ENCODE measurements at regions not wholly inside any gene's neighbourhood (a gene's known extent, or its start where the extent isn't known, plus 50 kb on each side); places are given as distances from the start of the nearest gene placed in this dataset.
"Not testable (repeated sequence)": the region's sequence is repeated elsewhere in the genome, so short reads cannot be mapped to it uniquely, and the experiment has no call there.

DNA sequence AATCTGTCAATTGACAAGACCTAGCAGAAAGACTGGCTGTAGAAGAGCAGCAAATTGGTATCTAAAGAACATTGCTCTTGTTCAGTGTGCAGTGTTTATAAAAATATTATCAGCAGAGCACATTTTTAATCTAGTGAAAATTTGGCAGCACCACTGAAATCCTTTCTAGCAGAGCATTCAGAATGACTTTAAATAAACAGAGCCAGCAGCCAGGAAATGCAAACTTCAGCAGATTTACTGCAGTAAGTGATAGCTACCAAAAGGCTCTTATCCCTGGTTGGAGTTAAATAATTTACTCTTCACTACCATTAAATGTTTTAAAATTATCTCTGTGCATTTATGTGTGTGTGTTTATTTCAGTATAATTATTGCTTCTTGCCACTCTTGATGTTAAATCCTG is 590.9 kb upstream of the CITED2 start:
- no peak for DNase-seq

DNA sequence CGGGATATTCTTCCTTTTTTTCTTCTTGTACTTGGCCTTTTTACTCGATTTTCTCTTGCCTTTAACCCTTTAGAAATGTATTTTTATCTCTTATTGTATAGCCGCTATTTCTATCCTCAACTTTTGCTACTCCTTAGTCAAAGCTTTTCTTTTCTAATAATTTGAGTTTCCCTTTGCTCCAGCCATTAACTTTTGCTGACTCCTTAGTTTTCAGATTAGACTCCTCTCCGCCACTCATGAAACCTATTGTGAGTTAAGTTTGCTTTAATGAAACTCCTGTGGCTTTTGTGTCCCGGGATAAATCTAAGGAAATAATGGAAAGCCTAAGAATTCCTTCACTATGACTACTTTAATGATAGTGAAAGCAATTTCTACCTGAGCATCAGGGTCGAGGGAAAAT is 590.3 kb upstream of the CITED2 start:
- no peak for DNase-seq

DNA sequence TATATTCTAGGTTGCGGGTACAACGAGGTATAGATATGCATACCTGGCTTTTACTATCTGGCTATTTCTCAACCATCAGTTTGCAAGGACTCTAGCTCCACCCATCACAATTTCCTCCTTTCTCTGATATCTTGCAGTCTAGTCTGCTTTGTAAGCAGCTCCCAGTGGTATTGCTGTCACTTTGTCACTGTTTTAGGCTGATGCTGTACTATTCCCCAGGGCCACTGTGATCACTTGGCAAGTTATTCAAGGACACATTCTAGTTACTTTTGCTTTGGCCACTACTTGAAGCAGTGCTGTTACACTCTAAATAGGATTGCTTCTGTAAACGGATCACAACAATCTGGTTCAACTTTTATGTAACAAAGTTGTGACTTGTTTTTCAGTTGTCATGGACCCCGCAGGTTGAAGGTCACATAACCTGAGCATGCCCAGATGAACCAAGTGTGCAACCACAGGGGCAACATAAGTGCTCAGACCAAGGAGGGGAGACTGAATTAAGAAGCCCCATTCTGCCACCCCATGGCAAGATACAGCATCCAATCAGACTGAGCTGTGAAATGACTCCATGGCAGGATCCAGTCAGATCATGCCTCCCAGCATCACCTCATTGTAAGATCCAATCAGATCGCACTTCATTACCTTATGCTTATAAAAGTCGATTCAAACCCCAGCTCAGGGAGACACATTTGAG is 588.4 kb upstream of the CITED2 start:
- no peak for DNase-seq

- no peak for DNase-seq
Measured at GRCh38 chr6:139961190-139961589, 586.7 kb upstream of the CITED2 start.

- no peak for DNase-seq
Measured at GRCh38 chr6:139960671-139961070, 586.2 kb upstream of the CITED2 start.

GRCh38 chr6:139955366-139956155 is 581.1 kb upstream of the CITED2 start:
- peak; percentile 15 for DNase-seq

- no peak for DNase-seq
Measured at GRCh38 chr6:139954463-139955071, 580.1 kb upstream of the CITED2 start.

DNA sequence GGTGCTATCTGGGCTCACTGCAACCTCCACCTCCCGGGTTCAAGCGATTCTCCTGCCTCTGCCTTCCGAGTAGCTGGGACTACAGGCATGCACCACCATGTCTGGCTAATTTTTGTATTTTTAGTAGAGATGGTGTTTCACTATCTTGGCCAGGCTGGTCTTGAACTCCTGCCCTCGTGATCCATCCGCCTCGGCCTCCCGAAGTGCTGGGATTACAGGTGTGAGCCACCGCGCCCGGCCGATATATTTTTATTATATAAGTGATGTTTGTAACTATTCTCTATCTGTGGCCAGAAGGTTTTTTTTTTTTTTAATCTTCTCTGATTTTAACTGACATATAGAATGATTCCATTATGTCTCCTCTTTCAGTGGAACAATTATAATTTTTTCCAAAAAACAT is 579.3 kb upstream of the CITED2 start:
- DNase-seq, result not testable (repeated sequence)

GRCh38 chr6:139951172-139951571 is 576.7 kb upstream of the CITED2 start:
- DNase-seq, result no peak

DNA sequence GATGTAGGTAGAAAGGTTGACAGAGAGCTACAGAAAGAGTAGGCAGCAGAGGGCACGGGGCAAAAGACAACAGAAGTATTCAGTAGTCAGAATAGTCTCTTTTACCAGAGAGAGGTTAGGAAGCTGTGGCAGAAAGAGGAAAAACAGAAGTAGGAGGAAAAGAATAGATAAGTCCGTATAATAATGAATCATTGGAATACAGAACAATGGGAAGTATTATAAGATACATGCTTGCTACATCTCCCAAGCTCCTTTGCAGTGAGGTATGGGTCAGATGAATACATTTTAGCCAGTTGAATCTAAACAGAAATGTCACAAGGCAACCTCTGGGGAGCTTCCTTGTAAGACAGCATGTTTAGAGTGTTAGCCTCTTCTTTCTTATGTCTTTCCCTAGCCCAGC is 570.5 kb upstream of the CITED2 start:
- DNase-seq, result no peak

- DNase-seq, result no peak
Measured at GRCh38 chr6:139944131-139944530, 569.7 kb upstream of the CITED2 start.

DNA sequence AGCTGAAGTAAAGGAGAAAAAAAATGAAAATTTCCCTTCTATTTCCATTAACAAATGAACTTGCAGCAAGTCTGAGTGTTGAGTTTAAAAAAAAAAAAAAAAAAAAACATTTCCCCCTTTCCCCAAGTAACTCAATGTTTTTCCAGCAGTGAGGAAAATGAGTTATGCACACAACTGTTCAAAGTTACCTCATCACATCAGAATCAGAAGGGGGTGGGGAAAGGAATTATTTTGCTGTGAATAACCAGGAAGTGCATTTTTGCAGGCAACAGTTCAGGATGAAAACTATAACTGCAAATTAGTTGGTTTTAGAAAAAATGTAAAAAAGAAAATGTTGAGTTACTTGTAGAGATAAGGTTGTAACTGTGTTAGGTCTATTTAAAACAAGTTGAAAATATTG is 568.9 kb upstream of the CITED2 start:
- DNase-seq, result no peak

- no peak for DNase-seq
Measured at GRCh38 chr6:139942331-139942730, 567.9 kb upstream of the CITED2 start.

DNA sequence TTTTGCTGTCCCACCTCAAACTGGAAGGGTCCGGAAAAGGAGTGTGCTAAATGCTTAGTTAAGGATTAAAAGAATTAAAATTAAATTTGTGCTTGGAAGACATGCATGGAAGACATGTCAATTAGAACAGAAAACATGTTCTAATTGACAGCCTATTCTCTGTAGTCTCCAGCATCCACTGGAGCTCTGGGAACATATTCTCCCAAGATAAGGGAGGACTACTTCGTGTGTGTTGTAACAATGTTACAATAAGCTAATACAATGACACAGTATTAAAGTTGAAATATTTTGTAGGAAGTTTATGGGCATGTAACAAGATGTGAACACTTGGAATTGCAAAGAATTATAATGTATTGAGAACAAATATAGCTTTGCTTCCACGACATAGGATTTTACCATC is 567.4 kb upstream of the CITED2 start:
- no peak for DNase-seq

GRCh38 chr6:139940741-139941729 is 566.6 kb upstream of the CITED2 start:
- DNase-seq, result no peak

GRCh38 chr6:139939189-139939979 is 564.9 kb upstream of the CITED2 start:
- DNase-seq, result no peak

DNA sequence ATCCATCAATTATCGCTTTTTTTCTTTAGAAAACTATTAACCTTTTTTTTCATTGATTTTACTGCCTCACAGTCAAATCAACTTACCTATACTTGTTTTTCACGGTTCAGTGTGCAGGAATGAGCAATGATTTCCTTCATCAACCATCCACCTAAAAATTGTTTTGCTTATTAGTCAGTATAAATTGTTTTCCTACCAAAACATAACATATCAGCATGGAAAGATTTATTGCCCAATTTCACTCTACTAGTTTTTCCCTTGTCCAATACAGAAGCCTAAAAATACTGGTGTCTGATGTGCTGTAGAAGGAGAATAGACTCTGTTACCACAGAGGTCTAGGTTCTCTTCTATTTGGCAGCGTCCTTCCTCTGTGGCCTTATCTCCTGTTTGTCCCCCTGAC is 558.2 kb upstream of the CITED2 start:
- no peak for DNase-seq

DNA sequence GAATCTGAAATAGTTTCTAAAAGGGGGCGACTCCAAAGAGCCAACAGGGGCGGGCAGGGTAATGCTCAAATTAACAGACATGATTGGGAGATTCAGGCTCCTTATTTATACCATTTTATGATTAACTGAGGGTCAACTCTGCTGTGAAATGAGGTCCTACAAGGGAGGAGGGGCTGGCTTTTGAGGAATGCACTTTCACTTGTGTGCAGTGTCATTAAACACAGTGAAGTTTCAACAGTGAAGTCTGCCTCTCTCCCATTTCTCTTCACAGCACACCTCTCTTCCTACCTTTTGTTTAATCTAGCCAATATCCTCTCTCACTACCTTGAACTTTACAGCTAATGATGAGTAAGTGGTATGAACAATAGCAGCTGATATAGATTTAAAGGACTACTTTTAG is 557.3 kb upstream of the CITED2 start:
- no peak for DNase-seq

GRCh38 chr6:139927742-139928305 is 553.4 kb upstream of the CITED2 start:
- DNase-seq, result no peak

- DNase-seq, result no peak
Measured at GRCh38 chr6:139927236-139927635, 552.8 kb upstream of the CITED2 start.

DNA sequence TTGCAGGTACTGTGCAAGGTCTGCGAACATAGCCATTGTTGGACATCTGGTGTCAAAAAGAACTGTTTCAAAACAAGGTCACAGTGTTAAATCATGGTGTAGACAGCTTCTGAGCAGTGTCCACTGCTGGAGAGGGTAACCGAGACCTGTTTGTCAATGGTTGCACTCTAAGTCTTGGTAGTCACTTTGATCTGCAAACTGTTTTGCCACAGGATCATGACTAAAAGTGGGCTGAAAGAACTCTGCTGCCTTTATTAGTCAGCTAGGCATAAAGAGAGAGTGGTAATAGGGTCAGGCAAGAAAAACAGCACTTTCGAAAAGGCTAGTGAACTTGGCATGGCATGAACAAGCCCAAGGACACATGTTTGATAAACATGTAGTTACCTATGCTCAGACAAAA is 552.3 kb upstream of the CITED2 start:
- no peak for DNase-seq
